Fibroblast of gingiva (primary cell): ENCODE measurements at regions not wholly inside any gene's neighbourhood (a gene's known extent, or its start where the extent isn't known, plus 50 kb on each side); places are given as distances from the start of the nearest gene placed in this dataset.

Source experiments
- DNase-seq: peaks from one replicate; pipeline ENCODE4 v3.0.0-alpha.2; 2011; ENCODE audit warnings: low read depth

DNA sequence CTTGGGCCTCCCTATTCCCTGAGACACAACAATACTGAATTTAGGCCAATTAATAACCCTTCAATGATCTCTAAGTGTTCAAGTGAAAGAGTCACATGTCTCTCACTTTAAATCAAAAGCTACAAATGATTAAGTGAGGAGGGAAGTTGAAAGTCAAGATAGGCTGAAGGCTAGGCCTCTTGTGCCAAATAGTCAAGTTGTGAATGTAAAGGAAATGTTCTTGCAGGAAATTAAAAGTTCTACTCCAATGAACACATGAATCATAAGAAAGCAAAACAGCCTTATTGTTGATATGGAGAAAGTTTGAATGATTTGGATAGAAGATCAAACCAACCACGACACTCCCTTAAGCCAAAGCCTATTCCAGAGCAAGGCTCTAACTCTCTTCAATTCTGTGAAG, 286.9 kb downstream of the MEIS1 start:
- no peak for DNase-seq

DNA sequence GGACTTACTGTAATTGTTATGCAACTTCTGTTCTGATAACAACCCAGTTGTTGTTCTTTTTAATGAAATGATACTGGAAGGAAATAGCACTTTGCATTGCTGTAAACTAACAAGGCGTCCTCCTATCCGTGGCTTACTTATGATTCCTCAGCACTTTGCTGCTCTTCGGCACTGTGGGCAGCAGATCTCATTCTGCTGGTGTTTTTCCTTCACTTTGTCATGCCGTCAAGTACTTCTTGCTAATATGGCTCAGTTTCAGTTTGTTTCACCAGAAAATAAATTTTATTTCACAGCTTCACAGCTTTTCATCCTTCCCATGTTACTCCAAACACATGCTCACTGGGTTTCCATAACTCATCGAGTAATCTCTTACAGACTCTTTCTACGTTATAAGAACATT, 289.3 kb downstream of the MEIS1 start:
- no peak for DNase-seq

DNA sequence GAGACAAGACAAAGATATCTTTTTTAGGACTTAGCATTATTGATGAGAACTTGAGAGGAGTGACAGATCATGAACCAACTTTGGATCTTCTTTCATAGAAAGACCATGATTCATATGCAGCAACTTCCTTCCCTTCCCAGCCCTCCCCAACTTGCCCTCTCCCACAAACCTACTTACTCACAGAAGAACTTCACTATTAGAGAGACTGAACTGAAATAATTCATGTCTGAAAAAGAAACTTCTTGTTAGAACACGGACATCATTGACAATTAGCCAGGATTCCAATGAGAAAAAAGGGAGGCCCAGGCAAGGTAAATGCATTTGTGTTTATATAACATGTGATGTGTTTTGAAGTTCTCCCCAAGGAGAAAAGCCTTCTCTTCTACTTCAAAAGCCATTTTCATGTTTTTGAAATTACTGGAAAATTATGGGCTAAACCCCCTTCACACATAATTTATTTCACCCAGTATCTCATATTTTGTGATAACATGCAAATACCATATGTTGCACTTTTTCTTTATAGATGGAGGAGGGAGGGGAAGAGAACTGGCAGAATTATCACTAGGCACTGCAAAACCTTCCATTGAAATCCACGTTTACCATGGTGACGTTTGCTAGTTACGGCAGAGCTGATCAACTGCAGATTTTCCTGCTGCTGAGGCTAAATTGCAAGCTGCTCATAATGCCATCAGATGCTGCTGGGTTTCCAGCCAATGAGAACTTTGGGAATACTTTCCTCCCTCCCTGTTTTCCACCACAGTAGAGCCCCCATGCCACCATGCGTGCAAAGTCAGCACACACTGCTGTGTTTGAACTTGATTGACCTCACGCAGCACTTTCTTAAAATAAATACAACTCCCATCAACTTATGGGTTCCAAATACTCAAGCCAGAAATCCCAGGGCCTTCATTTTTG, 294.7 kb downstream of the MEIS1 start:
- no peak for DNase-seq

DNA sequence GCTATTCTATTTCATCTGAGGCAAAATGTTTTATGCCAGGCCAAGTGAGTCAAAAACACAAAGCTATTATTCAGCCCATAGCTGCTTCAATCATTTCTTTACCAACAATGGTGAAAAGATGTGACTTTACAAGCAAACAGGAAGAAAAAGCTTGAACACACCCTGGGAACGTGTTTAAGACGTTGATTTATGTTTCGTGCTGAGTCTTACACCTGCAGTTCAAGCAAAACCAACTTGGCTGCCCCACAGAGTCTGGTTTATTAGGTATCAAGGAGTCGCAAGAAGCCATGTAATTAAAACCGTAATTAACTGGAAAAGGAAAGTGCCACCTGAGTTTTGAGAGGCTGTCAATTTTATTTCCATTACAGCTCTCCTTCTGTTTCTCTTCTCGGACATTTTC, 295.5 kb downstream of the MEIS1 start:
- DNase-seq, result no peak

DNA sequence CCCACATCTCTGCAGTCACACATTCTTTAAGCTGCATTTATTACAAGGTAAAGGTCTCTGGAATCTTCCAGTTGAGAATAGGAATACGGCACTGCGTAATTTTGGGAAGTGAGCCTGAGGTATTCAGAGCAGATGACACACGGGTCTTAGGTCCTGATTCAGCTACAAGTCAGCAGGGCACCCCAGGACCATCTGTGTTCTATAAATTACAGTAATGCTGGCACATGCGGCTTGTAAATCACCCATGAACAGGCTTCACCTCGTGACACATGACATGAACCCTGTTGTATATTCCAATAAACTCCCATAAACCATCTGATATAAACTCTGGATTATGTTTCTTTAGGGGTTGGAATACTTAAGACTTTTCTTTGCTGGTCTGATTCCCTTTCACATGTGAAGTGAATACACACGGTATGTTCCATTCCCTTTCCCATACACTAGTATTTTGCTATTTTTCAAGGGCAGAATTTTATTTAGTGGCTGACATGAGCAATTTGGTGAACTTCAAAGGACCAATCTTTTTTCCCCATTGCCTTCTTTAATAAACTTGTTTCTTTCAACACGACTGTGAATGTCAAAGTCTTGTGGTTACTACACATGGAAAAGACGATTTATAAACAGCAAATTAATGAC, 298.6 kb downstream of the MEIS1 start:
- DNase-seq, result no peak

DNA sequence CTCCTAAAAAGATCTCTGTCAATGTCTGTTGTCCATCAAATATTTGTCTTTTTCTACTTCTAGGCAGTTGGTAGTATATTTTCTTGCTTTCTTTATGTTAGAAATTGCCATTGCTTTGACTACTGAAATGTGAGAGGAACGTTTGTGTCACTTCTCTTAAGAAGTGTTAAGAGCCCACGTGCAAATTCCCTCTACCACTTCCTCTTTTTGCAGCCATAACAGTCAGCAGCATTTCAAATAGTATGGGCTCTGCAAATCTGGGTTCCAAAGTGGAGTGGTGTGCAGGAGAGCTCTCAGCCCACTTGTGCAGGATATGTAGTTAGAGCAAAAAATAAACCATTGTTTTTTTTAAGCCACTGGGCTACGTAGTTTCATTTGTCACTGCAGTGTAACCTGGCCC, 314.0 kb downstream of the MEIS1 start:
- DNase-seq, result no peak

DNA sequence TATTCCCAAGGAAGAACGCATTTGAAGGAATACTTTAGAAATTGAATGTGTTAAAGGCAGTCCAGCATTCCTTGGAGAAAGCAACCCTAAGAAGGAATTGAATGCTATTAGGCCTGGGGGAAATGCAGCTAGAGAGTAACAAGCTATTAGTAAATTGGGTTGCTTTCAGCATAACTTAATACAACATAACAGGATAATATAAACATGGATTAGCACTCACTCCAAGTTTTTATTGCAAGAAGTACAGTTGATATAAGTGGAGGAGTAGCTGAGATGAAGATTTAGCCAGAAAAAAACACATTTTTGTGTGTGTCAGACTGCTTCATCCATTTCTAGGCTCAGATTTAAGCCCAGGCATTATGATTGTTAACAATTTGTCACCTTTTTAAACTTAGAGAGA, 314.6 kb downstream of the MEIS1 start:
- DNase-seq, result no peak

DNA sequence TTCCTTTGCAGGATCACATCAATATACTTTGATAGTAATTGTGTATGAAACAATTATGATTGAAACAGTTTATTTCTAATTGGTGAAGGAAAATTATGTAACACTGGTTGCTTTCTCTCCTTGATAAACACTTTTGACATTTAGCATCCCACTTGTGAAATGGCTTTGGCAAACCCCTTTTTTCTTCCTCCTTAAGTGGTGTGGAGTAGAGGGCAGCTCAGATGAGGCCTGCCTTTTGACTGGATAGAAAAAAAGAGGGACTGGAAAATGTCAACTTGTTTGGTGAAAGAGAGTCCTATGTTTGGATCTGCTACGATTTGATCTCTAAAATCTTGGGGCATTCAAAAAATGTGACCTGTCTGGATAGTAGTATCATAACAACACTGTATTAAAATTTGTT, 318.3 kb downstream of the MEIS1 start:
- no peak for DNase-seq

DNA sequence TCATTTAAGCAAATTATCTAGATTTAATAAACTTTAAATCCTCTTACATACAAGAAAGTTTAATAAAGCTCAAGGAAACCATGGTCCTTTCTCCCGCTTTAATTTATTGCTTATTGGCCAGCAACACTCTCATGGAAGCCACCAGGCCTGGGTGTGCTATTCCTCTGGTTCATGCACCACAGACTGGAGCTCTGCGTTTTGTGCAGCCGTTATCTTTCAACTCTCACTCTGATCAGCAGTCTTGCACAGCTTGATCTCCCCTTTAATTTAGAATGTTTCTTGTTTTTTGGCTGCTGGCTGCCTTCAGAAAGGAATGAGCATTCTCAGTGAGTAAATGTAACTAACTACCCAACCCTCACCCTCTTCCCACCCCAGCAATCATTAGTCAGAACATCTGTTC, 318.7 kb downstream of the MEIS1 start:
- no peak for DNase-seq

DNA sequence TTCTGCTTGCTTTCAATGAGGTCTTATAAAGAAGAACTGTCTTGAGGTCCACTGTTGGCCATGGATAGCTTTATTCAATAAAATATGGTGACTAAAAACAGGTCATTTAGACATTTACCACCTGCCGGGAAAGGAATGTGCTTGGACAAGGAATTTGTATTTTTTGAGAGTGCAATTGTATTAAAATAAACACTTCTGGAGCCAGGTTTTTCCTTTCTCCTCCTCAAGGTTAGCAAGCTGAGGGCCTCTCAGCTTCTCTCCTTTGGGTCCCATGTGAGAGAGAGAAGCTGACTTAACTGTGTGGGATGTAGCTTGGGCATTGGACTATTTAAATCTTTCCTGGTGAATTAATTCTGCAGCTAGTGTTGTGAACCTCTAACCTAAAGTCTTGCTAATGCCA, 321.0 kb downstream of the MEIS1 start:
- no peak for DNase-seq

DNA sequence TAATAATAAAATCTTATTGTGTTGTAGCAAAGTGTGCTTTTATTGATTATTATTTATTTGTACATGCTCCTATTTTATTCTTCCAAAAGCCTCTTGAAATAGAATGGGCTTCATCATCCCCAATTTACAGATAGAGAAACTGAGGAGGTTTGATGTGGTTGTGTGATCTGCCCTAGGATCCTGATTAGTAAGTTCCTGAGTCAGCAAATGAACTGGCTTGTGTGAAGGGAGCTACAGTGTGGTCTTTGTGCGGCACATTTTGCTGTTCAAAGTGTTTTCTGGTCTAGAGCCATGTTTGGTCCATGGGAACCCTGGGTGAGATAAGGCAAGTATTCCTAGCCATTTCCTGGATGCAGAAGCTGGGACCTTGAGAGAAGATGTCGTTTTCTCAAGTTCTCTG, 326.9 kb downstream of the MEIS1 start:
- DNase-seq, result no peak

DNA sequence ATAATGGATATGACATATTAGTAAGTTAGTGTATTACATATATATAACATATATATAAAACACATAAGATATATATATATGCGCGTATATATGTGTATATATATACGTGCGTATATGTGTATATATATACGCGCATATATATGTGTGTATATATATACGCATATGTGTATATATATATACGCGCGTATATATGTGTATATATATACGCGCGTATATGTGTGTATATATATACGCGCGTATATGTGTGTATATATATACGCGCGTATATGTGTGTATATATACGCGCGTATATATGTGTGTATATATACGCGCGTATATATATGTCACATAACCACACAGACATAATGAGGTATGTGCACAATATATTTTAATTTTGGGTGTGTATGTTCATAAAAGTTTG, 327.8 kb downstream of the MEIS1 start:
- no peak for DNase-seq

DNA sequence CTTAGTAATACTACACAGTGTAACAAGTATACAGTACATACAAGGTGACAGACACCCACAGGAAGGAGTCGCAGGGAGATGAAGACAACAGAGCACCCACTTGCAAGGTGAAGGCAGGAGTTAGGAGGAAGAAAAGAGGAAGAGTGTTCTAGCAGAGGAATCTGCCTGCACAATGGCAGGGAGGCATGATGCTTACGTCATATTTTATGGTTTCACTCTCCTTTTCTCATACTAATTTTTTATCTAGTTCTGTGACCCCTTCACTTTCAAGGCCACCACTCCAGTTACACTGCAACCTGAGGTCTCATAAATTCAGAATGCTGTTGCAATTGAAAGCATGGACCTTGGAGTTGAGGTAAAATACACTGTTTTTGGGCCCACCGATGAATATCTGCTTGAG, 331.7 kb downstream of the MEIS1 start:
- no peak for DNase-seq

DNA sequence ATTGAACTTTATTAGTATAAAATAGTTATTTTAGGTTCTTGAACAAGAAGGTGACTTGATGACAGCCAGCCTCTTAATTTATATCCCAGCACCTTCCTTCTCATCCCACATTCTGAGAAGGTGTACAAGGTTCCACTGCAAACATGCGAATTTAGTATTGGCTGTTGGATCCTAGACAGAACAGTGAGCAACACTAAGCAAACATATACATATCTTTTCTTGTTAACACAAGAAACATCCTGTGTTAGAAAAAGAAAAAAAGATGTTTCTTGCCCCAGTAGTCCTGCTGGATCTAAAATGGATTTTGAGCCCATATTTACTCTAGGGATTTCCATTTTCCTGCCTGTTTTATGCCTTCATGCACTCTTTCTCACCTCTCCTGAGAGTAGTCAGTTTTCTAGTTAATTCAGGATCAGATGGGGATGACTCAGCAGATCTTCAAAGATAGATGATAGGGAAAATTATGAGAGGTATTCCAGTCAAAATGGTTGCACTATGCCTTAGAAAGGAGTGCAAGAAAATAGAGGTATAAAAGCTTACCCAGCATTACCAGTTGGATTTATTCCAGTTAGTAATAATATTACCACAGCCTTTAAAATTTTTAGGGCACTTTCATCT, 336.5 kb downstream of the MEIS1 start:
- DNase-seq, result no peak

DNA sequence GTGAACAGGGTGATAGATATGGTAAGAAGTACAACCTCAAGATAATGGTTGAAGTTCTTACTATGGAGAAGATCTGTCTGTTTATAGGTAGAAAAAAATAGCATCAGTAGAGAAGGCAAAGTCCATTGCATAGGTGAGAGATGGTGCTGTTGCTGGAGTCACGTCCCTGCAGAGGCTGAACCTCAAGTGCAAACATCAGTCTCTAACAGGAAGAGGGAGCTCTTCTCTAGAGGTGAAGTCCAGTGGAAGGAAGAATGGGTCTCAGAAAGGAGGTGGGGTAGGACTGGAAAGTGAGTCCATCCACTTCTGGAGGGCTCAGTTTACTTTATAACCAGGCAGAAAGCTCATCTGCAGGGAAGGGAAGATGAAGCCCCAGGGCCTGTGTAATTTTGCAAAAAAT, 337.7 kb downstream of the MEIS1 start:
- no peak for DNase-seq

DNA sequence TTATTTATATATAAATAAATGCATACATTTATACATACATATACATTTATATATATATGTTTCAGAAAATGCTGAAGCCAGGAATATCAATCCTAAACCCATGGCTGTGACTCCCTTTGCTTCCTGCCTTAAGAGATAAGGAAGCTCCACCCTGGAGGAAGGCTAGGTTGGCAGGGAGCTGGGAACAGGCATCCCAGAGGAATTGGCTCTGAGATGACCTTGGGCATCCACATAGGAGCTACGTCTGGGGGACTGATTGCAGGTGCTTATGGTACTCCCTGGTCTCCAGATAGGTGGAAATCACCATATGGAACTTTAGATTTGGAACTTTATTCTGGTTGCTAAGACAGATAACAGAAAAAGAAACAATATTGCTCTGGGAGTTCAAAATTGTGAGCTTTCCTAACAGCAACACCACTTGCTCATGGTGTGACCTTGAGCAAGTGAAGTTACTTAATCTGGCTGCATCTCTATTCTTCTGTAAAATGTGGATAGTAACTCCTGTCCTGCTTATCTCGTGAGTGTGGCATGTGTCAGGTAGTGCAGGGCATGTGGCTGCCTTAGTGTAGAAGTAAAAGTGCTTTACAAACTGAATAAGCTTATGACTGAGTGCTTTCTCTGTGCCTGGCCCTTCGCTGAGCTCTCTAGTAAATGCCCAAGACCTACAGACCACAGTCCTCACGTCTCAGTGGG, 341.0 kb downstream of the MEIS1 start:
- no peak for DNase-seq

DNA sequence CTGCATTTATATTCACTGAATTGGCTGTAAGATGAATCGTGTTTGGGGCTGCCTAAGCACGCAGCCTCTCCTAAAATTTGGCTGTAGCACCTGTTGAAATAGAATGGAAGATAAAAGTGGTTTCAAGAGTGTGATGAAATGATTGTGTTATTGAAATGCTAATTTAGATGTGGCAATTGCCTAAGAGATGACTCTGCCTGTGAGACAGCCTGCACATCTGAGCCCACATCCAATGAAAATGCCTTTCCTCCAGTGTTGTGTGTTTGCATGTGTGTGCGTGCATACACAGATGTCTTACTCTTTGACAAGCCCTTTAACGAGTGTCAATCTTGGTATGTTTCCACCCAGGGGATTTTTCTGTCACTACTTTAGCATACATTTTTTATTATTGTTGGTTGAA, 346.9 kb downstream of the MEIS1 start:
- no peak for DNase-seq

DNA sequence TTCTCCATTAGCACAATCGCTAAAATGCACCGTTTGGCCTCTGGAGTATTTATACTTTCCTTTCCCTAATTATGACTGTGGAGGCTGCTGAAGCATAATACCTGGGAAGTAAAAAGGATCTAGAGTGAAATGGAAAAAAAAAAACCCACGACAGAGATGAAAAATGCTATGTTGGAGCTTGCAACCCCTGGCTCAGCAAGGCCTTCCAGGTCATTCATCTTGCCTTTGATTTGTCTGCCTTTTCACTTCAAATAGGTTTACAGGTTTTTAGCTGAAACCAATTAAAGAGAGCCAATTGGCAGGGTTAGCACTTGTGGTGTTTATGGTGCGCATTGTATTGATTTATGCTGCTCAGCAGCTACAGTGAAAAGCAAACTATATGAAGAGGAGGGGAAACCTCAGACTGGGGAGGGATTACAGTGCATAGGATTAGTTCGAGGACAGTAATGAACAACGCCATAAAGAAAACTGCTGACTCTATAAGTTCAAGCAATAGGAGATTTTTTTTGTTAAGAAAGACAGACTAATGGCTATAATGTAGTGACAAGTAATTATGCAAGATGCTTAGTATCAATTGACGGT, 347.9 kb downstream of the MEIS1 start:
- no peak for DNase-seq

DNA sequence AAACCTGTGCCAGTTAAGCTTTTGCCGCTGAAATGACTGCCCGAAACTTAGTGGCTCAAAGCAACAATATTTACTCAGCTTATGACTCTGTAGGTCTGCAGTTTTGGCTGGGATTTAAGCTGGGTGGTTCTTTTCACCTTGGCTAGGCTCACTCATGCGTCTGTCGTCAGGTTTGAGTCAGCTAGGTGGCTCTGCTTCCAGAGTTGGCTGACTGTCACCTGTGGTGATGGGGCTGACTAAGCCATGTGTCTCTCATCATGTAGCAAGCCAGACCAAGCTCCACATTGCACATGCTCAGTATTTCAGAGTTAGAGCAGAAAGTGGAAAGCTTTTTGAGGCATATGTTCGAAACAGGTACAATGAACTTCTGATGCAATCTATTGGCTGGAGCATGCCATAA, 354.8 kb downstream of the MEIS1 start:
- no peak for DNase-seq

DNA sequence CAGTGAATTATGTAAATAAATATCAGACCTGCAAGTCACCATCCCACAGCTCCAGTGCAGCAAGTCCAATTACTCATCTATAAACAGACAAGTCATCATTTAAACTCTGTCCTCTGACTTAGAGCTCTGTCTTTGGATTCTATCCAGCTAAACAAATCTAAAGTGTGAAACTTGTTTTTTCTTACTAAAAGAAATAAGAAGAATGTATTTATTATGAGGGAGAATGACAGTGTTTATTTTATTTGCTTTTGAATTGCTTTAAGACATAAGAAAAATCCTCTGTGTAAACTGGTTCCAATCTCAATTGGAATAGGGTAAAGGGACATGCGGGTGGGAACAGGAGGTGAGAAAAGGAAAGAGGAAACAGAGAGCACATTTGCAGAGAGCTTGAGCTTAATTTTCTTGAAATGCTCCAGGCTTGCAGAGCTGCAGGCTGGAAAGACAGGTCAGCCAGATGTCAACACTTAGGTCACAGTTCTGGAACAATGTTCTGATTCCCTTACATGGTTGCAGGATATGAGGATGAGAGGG, 355.8 kb downstream of the MEIS1 start:
- DNase-seq, result peak; percentile 20

DNA sequence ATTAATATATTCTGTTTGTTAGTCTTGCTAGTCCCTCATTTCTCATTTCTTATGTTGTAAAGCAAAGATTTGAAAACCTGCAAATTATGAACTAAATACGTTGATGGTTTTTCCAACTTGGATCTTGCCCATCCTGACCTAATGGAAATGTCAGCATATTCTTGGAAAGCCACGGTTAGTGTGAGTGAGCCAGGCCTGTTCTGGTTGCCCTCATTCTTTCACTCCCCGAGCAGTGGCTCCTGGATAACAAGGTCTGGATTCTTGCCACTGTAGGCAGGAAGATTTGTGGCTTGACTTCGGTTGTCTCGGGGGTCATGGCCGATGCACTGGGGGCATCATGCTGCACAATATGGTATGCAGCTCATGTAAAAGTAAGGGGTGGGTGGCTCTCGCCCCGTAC, 359.1 kb downstream of the MEIS1 start:
- no peak for DNase-seq

DNA sequence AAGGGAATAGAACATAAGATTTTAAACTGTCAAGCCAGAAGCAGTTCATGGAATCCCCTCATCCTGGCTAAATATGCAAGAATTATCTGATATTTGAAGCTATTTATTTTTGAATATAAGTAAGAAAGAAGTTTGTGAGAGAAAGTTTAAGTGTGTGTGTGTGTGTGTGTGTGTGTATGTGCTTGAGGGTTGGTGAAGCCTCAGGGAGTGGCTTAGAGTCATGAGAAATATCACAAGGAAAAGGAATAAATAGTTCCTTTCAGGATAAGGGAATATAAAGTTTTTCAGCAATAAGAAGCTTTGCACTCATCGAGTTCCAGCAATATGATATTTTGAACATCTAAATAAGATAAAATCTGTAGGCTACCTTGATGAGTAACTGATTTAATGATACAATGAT, 359.6 kb downstream of the MEIS1 start:
- DNase-seq, result no peak
